T-cell (primary cell): ENCODE measurements at regions not wholly inside any gene's neighbourhood (a gene's known extent, or its start where the extent isn't known, plus 50 kb on each side); places are given as distances from the start of the nearest gene placed in this dataset.

Experiments
- ATAC-seq, 4 experiments: fragments of 200-7000 bp in 3 of 4; fragments of 150-1000 bp in 1 of 4; cut with Tn5 transposase; replicated peaks in 1 of 4; 1 replicate in 3 of 4; 2 replicates in 1 of 4; pipeline ENCODE4 v1.10.0; 2021; ENCODE audit warnings: moderate library complexity in 3 of 4, mild to moderate bottlenecking in 2 of 4, moderate number of reproducible peaks in 1 of 4
- CTCF ChIA-PET, 2 donors: fragments of 300-600 bp; sonication (Branson Sonifier 250); formaldehyde crosslinking; loops; one replicate each; lab custom pipeline; 2022; ENCODE audit warnings: antibody characterized with exemption in 2 of 2; lab: Charles Lee
- POLR2A ChIA-PET, 2 donors: fragments of 300-600 bp; sonication (Branson Sonifier 250); formaldehyde crosslinking; loops; one replicate each; lab custom pipeline; 2022; ENCODE audit warnings: antibody characterized with exemption in 2 of 2; lab: Charles Lee
- DNase-seq, 35 experiments: peaks; one replicate each; pipeline versions ENCODE4 v3.0.0 to v3.0.0-alpha.2; 2013 to 2023
- H3K27ac ChIP-seq: one replicate; pipeline ENCODE4 v1.5.1; 2013; ENCODE audit warnings: low read length
- H3K27me3 ChIP-seq, 2 experiments: replicated peaks in 1 of 2; 1 replicate in 1 of 2; 2 replicates in 1 of 2; pipeline versions ENCODE4 v1.6.1 to v1.7.0; 2013; ENCODE audit warnings: low read length in 1 of 2, mixed read lengths in 1 of 2; ENCODE audit not compliant: control insufficient read depth in 2 of 2, insufficient read depth in 2 of 2; ENCODE audit errors: extremely low read depth in 1 of 2
- H3K36me3 ChIP-seq, 2 donors: 1 replicate in 1 of 2; 2 replicates in 1 of 2; pipeline versions ENCODE4 v1.6.1 to v1.7.0; 2013; ENCODE audit warnings: low read length in 1 of 2; ENCODE audit not compliant: control insufficient read depth in 2 of 2, insufficient read depth in 1 of 2; ENCODE audit errors: extremely low read depth in 1 of 2
- H3K4me1 ChIP-seq, 2 experiments: 1 replicate in 1 of 2; 2 replicates in 1 of 2; pipeline versions ENCODE4 v1.6.1 to v1.7.0; 2013; ENCODE audit warnings: low read length in 2 of 2, mixed read lengths in 1 of 2; ENCODE audit not compliant: insufficient read depth in 2 of 2, control insufficient read depth in 1 of 2; ENCODE audit errors: extremely low read depth in 1 of 2
- H3K4me3 ChIP-seq, 2 donors: 1 replicate in 1 of 2; 2 replicates in 1 of 2; pipeline versions ENCODE4 v1.5.1 to v1.7.0; 2013; ENCODE audit warnings: mild to moderate bottlenecking in 2 of 2, low read length in 1 of 2, moderate library complexity in 1 of 2; ENCODE audit not compliant: control insufficient read depth in 1 of 2; ENCODE audit errors: extremely low read depth in 1 of 2
- H3K9me3 ChIP-seq: 2 replicates; pipeline ENCODE4 v1.7.0; 2013
- H3K27ac Mint-ChIP-seq, 2 donors: one replicate each; pipeline ENCODE4 v1.8.0; 2020 to 2021; ENCODE audit warnings: mild to moderate bottlenecking in 2 of 2, mixed read lengths in 2 of 2
- H3K27me3 Mint-ChIP-seq, 2 donors: one replicate each; pipeline ENCODE4 v1.8.0; 2021 to 2022; ENCODE audit warnings: mixed read lengths in 2 of 2
- H3K36me3 Mint-ChIP-seq: one replicate; pipeline ENCODE4 v1.8.0; 2021; ENCODE audit warnings: mixed read lengths
- H3K4me1 Mint-ChIP-seq, 3 donors: one replicate each; pipeline ENCODE4 v1.8.0; 2020 to 2022; ENCODE audit warnings: mixed read lengths in 3 of 3, mild to moderate bottlenecking in 1 of 3
- H3K4me3 Mint-ChIP-seq, 3 donors: one replicate each; pipeline ENCODE4 v1.8.0; 2020 to 2022; ENCODE audit warnings: mild to moderate bottlenecking in 3 of 3, mixed read lengths in 3 of 3, moderate library complexity in 3 of 3
- H3K9me3 Mint-ChIP-seq, 3 donors: one replicate each; pipeline ENCODE4 v1.8.0; 2020 to 2022; ENCODE audit warnings: mixed read lengths in 3 of 3
- WGBS: methylation state at CpG from one replicate; pipeline ENCODE4 v1.1.5; 2013; ENCODE audit warnings: missing lambda C conversion rate; ENCODE audit not compliant: insufficient coverage; 5-methylcytosine and 5-hydroxymethylcytosine counted together

GRCh38 chr4:115803825-115804224, 690.4 kb upstream of the NDST4 start:
- ChIA-PET POLR2A (no interaction called here), CTCF (interaction anchor here in 1 of 2 donors (0.7 kb wide), 1 partner anchor 601 kb away, joined by 3 read pairs; no protein-coding TSS in a partner anchor)
- H3K36me3 ChIP-seq, result no peaks in the 10 kb centered on the region
- H3K4me3 Mint-ChIP-seq, result no peak overlapping the region
- H3K27me3 ChIP-seq, result no peaks in the 10 kb centered on the region
- H3K4me1 Mint-ChIP-seq, result no peaks in the 10 kb centered on the region
- no peak for DNase-seq
- H3K27me3 Mint-ChIP-seq, result no peaks in the 10 kb centered on the region
- H3K9me3 ChIP-seq, result no peaks in the 10 kb centered on the region
- H3K27ac ChIP-seq, result no peak overlapping the region
- H3K4me1 ChIP-seq, result no peaks in the 10 kb centered on the region
- no peak overlapping the region for H3K27ac Mint-ChIP-seq
- ATAC-seq, result no peak
- H3K36me3 Mint-ChIP-seq, result no peaks in the 10 kb centered on the region
- H3K9me3 Mint-ChIP-seq, result peaks cover 0 to 11% (median 7%) of the 10 kb centered on the region in 3 donors
- no peak overlapping the region for H3K4me3 ChIP-seq

- CTCF ChIA-PET, result no interaction called here
- Mint-ChIP-seq H3K4me1 (no peaks in the 10 kb centered on the region), H3K27me3 (no peaks in the 10 kb centered on the region), H3K9me3 (peaks cover 0 to 4% (median 0%) of the 10 kb centered on the region in 3 donors), H3K4me3 (no peak overlapping the region), H3K27ac (no peak overlapping the region), H3K36me3 (no peaks in the 10 kb centered on the region)
- POLR2A ChIA-PET, result no interaction called here
- no peaks in the 10 kb centered on the region for H3K36me3 ChIP-seq
- H3K27me3 ChIP-seq, result no peaks in the 10 kb centered on the region
- no peaks in the 10 kb centered on the region for H3K4me1 ChIP-seq
- WGBS, result no CpG with 5 or more reads among the region's 2 CpGs
- H3K4me3 ChIP-seq, result no peak overlapping the region
- H3K27ac ChIP-seq, result no peak overlapping the region
- DNase-seq (no peak), ATAC-seq (no peak)
- H3K9me3 ChIP-seq, result no peaks in the 10 kb centered on the region
Measured at GRCh38 chr4:115790812-115791211, 677.4 kb upstream of the NDST4 start.

- Histone ChIP-seq H3K27me3 (no peaks in the 10 kb centered on the region), H3K4me3 (no peak overlapping the region), H3K36me3 (no peaks in the 10 kb centered on the region), H3K27ac (no peak overlapping the region), H3K9me3 (no peaks in the 10 kb centered on the region), H3K4me1 (peaks cover 0 to 2% of the 10 kb centered on the region in 2 experiments)
- Mint-ChIP-seq H3K4me3 (no peak overlapping the region), H3K27me3 (no peaks in the 10 kb centered on the region), H3K27ac (no peak overlapping the region), H3K4me1 (peaks cover 0 to 2% (median 0%) of the 10 kb centered on the region in 3 donors), H3K36me3 (no peaks in the 10 kb centered on the region), H3K9me3 (peaks cover 0 to 9% (median 4%) of the 10 kb centered on the region in 3 donors)
- CTCF ChIA-PET, result no interaction called here
- DNase-seq, result no peak
- POLR2A ChIA-PET, result no interaction called here
- no peak for ATAC-seq
- WGBS, result 9% methylated on average over 4 of the region's 10 CpGs
Measured at GRCh38 chr4:115781528-115782146, 668.2 kb upstream of the NDST4 start.

- H3K27me3 Mint-ChIP-seq, result no peaks in the 10 kb centered on the region
- no peak overlapping the region for H3K27ac Mint-ChIP-seq
- Histone ChIP-seq H3K27ac (no peak overlapping the region), H3K4me1 (peaks cover 0 to 2% of the 10 kb centered on the region in 2 experiments), H3K36me3 (no peaks in the 10 kb centered on the region), H3K9me3 (no peaks in the 10 kb centered on the region), H3K27me3 (no peaks in the 10 kb centered on the region), H3K4me3 (no peak overlapping the region)
- H3K4me1 Mint-ChIP-seq, result peaks cover 0 to 2% (median 0%) of the 10 kb centered on the region in 3 donors
- peaks cover 0 to 9% (median 4%) of the 10 kb centered on the region in 3 donors for H3K9me3 Mint-ChIP-seq
- ChIA-PET POLR2A (no interaction called here), CTCF (no interaction called here)
- no peak overlapping the region for H3K4me3 Mint-ChIP-seq
- H3K36me3 Mint-ChIP-seq, result no peaks in the 10 kb centered on the region
- DNase-seq, result no peak
- ATAC-seq, result no peak
Measured at GRCh38 chr4:115780835-115781234, 667.4 kb upstream of the NDST4 start.

GRCh38 chr4:115780268-115780667, 666.8 kb upstream of the NDST4 start:
- ChIA-PET CTCF (no interaction called here), POLR2A (no interaction called here)
- no peaks in the 10 kb centered on the region for H3K36me3 ChIP-seq
- Mint-ChIP-seq H3K9me3 (peaks cover 0 to 9% (median 4%) of the 10 kb centered on the region in 3 donors), H3K4me3 (no peak overlapping the region), H3K4me1 (peaks cover 0 to 2% (median 0%) of the 10 kb centered on the region in 3 donors), H3K36me3 (no peaks in the 10 kb centered on the region), H3K27ac (no peak overlapping the region), H3K27me3 (no peaks in the 10 kb centered on the region)
- H3K4me3 ChIP-seq, result no peak overlapping the region
- H3K4me1 ChIP-seq, result peaks cover 0 to 2% of the 10 kb centered on the region in 2 experiments
- no peaks in the 10 kb centered on the region for H3K27me3 ChIP-seq
- no CpG with 5 or more reads among the region's 4 CpGs for WGBS
- no peak overlapping the region for H3K27ac ChIP-seq
- DNase-seq, result no peak
- no peak for ATAC-seq
- no peaks in the 10 kb centered on the region for H3K9me3 ChIP-seq

- no peaks in the 10 kb centered on the region for H3K36me3 Mint-ChIP-seq
- no peaks in the 10 kb centered on the region for H3K4me1 Mint-ChIP-seq
- H3K9me3 Mint-ChIP-seq, result peaks cover 0 to 2% (median 0%) of the 10 kb centered on the region in 3 donors
- H3K27me3 ChIP-seq, result no peaks in the 10 kb centered on the region
- H3K9me3 ChIP-seq, result no peaks in the 10 kb centered on the region
- H3K27me3 Mint-ChIP-seq, result no peaks in the 10 kb centered on the region
- H3K27ac ChIP-seq, result no peak overlapping the region
- ATAC-seq (no peak), DNase-seq (no peak)
- no peak overlapping the region for H3K4me3 ChIP-seq
- POLR2A ChIA-PET, result no interaction called here
- CTCF ChIA-PET, result no interaction called here
- no peak overlapping the region for H3K4me3 Mint-ChIP-seq
- no peak overlapping the region for H3K27ac Mint-ChIP-seq
- H3K36me3 ChIP-seq, result no peaks in the 10 kb centered on the region
- no peaks in the 10 kb centered on the region for H3K4me1 ChIP-seq
Measured at GRCh38 chr4:115770046-115770543, 656.7 kb upstream of the NDST4 start.

- H3K36me3 ChIP-seq, result no peaks in the 10 kb centered on the region
- POLR2A ChIA-PET, result no interaction called here
- H3K4me1 ChIP-seq, result no peaks in the 10 kb centered on the region
Measured at GRCh38 chr4:115769396-115769795, 656.0 kb upstream of the NDST4 start.

More at GRCh38 chr4:115769396-115769795, 656.0 kb upstream of the NDST4 start:
- Mint-ChIP-seq H3K27me3 (no peaks in the 10 kb centered on the region), H3K9me3 (peaks cover 0 to 2% (median 0%) of the 10 kb centered on the region in 3 donors), H3K36me3 (no peaks in the 10 kb centered on the region), H3K4me3 (no peak overlapping the region), H3K4me1 (no peaks in the 10 kb centered on the region), H3K27ac (no peak overlapping the region)
- CTCF ChIA-PET, result no interaction called here
- Histone ChIP-seq H3K27ac (no peak overlapping the region), H3K9me3 (no peaks in the 10 kb centered on the region), H3K4me3 (no peak overlapping the region), H3K27me3 (no peaks in the 10 kb centered on the region)
- ATAC-seq (no peak), DNase-seq (no peak)
